ENCODE measurements at regions not wholly inside any gene's neighbourhood (a gene's known extent, or its start where the extent isn't known, plus 50 kb on each side); places are given as distances from the start of the nearest gene placed in this dataset.

DNA sequence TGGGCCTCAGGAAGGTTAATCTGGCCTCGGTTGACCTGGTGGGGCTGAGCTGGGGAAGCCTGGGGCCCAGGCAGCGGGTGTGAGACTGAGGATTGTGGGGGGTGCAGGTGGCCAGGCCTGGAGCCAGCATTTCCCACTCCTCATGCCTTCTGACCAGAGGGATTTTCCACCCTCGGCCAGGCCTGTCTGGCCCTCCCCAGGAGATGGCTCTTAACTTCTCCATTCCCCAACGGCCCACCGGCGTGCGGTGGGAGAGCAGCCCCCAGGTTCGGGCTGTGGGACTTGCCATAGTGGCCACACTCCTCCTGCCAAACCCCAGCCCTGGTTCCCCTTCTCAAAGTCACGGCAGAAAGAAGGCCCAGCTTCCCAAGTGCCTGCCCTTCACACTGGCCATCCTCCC lies 126.5 kb upstream of the RUNX3 start:
- no peak for DNase-seq (ENCODE audit: low read depth in 2 of 2)

DNA sequence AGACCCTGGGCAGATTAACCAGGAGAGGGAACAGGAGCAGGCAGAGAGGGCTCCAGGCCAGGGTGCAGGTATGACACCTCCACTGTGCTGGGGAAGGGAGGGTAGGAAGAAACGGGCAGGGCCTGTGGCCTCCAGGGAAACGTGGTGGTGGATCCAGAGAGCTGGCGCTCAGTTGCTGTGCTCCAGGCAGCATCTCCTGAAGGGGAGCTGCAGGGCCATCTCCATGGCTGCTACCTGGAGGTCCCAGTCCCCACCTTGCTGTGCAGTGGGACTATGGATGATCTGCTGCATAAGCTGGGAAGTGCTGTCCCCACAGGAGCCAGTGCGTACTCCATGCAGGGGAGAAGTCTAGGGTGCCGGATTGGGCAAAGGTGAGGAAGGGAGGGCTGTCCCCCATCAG lies 125.9 kb upstream of the RUNX3 start:
- DNase-seq (ENCODE audit: low read depth in 2 of 2), result no peak

DNA sequence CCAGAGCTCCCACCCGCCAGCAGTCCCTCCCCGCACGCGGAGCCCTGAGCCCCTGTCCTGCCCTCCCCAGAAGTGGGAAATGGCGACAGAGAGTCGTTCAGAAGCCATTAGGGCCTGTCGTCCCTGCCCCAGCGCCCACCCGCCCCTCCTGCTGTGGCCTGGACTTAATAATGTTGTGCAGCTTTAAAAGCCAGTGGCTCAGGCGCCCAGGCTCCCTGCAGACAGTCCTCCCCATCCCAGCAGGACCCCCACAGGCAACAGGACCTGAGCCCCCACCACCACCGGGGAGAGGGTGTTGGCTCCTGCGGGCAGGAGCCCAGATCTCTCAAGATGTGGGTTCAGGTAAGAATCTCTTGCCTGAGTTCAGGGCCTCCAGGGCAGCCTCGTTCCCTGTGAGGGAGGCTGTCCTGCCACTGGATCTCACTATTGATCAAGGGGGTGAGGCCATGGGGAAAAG lies 125.3 kb upstream of the RUNX3 start:
- no peak for DNase-seq (ENCODE audit: low read depth in 2 of 2)

DNA sequence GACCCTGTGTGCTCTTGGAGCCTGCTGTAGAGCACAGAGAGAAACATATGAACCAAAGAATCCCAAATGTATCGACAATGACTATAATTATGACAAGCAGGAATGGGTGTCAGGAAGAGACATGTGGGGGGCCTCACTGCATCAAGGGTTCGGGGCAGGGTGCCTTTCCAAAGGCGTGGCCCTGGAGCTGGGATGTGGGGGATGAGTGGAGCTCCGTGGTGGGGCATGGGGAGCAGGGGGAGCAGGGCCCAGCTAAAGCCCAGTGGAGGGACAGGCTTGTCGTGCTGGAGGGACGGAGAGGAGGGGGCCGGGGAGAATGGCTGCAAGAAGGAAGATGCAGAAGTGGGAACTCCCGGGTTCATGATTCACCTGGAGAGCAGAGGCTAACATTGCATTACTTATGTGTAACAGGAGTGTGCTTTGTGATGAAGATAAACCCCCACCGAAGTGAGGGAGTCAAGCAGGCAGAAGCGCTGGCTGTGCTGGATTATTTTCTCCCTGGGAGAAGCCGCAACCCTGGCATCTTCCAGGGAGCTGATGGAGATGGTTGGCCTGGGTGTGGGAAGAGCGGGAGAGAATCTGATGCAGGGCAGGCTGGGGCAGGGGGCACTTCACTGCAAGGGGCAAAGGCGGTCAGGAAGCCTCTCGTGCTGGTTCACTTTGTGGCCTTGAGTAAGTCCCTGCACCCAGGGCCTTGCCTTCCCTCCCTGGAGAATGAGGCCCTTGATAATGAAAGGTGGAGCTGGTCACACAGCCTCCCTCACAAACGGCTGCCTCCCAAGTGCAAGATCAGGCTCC lies 124.6 kb upstream of the RUNX3 start:
- DNase-seq (ENCODE audit: low read depth in 2 of 2), result no peak

DNA sequence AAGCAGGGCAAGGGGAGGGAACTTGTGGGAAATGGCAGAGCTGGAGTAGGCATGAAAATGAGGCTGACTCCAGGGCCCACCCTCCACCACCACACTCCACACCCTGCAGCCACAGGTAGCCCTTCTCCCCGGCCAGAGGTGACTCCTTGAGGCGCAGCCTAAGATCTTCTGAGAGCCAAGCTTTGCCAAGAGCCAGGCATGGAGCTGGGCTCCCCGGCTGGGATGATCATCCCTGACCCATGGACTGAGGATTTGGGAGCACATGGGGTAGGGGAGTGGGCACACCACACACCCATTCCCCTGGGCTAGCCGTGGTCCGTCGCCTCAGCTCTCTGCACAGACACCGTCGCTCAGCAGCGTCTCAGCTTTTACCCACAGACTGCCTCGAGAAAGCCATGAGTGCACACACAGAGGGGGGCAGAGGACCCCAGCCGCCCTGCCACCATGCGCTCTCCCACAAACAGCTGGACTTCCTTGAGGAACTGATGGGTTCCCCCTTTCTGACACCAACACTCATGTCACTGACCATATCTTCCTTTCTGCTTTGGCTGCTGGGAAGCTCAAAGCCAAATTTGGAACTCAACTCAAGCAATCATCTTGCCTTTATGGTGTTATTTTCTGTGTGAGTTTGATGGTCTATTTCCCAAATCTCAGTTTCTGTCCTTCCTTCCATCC lies 123.6 kb upstream of the RUNX3 start:
- DNase-seq (ENCODE audit: low read depth in 2 of 2), result no peak

DNA sequence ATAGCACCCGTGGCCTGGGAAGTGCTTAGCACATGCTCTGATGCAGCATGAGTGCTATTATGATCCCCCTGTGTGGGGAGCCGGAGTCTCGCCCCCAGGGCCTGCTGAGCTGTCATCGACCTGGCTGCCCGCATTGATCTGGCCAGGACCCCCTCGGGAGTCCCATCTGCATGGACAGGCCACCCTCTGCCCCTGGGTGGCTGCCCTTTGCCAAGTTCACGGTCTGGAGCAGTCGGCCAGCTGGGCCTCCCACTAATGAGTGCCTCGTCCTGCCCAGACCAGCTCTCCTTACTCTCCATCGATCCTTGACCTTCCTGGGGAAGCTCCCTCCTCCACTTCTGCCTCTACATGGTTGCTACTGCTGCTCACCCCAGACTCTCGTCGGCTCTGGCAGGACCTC lies 121.8 kb upstream of the RUNX3 start:
- DNase-seq (ENCODE audit: low read depth in 2 of 2), result no peak

DNA sequence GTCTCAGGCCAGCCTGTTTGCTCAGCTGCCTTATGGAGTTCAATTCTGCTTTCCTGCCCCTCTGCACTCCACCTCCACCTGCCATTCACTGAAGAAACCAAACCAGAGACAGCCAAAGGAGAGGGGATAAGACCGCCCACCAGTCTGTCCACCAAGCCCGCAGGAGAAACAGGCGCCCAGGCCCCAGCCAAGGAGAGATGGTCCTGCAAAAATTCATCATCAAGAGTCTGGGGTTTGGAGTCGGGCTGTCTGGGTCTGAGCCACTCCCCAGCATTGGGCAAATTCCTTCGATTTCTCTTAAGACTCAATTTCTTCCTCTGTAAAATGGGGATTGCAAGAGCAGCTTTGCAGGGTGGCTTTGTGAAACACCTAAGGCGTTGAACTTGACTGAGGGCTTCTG lies 121.4 kb upstream of the RUNX3 start:
- DNase-seq (ENCODE audit: low read depth in 2 of 2), result no peak

DNA sequence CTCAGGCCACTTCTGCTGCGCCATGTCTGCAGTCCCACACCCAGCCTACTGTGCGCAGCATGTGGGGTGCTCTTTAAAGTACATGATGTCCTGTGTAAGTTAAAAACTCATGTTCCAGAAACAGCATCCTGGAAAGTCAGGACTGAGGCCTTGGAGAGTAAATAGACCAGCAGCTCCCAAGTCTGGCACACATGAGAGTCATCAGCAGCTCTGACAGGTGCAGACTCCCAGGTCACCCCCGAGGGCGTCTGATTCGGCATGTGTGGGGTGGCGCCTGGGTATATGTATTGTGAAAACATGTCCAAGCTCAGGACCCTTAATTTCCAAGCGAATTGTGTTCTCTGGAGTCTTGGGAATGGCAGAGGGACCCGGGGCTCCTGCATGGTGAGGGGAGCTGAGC lies 120.1 kb upstream of the RUNX3 start:
- DNase-seq (ENCODE audit: low read depth in 2 of 2), result no peak

DNA sequence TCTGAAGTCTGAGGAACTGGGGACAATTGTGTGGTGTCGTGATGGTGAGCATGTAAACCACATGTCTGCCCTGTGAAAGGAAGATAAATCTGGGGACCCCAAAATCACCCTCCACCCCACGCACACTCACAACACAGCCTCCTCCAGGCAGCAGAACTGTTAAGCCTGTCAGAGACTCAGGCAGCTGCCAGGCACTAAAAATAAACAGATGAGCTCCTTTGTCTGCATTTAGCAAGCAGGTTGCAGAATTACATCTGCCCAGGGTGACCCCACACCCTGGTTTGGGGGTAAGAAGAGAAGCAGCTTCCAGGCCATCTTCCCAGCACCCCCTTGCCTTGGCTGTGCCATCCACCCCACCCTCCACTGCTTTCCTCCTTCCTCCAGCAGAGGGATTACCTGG lies 119.1 kb upstream of the RUNX3 start:
- no peak for DNase-seq (ENCODE audit: low read depth in 2 of 2)

DNA sequence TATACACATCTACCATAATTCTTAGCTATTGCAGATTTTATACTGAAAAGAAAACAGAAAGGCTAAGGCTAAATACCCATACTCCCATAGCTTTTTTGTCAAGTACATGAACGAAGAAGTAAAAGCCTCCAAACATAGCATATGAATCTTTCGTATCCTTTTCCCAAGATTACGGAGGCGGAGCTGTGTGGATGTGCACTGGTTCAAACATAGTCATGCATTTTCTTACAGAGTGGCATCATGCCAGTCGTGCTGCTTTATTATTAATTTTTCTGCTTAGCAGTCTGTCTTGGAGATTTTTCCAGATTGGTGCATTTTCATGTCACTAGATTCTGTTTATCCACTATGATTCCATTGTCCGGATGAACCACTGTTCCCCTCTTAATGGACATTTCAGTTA lies 118.7 kb upstream of the RUNX3 start:
- DNase-seq (ENCODE audit: low read depth in 2 of 2), result no peak

DNA sequence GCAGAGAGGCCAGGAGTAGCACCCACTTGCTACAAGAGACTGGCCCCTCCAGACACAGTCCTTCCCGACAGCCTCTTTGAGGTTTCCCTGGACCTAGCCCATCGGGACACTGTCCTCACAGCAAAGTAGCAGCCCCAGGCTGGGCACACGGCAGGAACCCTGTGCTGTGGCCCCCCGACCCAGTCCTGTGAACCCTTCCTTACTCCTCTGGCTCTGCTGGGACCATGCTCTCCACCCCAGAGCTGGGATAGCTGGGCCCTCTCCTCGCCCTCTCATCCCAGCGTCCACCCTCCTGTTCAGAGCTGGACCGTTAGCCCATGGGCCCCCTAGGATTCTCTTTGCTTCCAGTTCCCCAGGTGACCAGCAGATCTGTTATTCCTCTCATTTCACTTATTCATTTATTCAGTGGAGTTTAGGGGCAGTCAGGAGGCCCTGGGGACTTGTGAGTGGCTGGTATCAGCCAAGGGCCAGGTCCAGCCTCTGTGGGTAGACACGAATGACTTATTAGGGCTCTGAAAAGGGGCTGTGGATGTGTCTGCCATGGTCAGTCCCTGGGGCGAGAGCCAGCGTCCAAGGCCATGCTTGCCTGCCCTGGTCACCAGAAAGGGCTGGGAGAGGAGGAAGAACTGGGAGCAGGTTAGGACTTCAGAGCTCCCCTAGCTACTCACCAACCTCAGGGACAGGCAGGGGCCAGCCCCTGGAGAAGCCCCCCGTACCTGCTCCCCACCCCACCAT lies 117.6 kb upstream of the RUNX3 start:
- DNase-seq (ENCODE audit: low read depth in 2 of 2), result no peak

DNA sequence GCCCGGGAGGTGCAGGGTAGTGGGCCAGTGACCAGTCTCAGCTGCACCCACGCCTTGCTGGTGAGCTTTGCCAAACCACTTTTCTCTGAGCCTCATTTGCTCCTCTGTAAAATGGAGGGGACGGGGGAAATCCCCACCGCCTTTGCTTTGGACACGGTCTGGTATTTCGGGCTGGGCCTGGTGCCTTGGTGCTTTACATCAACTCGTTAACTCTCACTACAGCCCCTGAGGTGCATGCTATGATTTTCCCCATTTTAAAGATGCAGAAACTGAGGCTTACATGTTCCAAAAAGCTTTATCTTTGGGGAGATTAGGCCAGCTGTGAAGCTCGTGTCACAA lies 116.1 kb upstream of the RUNX3 start:
- no peak for DNase-seq (ENCODE audit: low read depth in 2 of 2)

DNA sequence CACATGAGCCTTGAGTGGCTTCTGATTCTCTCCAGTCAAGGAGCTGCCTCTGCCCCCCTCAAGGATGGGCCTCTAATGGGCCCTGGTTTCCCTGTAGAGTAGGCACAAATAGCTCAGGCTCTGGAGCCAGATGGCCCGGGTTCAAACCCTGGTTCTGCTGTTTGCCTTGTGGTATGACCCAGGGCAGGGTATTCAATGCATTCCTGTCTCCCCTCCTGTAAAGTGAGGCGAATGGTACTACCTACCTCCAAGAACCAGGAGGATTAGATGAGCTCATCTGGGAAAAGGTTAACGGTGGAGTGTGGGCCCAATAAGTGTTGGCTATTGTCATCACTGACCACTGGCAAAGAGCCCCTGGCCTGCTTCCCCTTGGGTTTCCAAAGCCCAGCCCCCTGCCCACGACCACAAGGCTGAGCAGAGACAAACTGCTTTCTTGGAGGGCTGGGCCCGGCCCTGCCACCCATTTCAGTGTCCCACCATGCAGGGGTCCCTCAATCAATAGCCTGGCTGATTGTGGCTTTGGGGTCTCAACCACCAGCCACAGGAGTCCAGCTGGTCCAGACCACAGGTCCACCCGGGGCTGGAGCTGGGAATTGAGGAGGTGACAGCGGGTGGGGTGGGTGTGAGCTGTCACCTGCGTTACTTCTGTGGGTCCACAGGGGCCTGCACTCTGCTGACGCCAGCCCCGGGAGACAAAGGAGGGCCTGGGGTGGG lies 115.6 kb upstream of the RUNX3 start:
- DNase-seq (ENCODE audit: low read depth in 2 of 2), result no peak

DNA sequence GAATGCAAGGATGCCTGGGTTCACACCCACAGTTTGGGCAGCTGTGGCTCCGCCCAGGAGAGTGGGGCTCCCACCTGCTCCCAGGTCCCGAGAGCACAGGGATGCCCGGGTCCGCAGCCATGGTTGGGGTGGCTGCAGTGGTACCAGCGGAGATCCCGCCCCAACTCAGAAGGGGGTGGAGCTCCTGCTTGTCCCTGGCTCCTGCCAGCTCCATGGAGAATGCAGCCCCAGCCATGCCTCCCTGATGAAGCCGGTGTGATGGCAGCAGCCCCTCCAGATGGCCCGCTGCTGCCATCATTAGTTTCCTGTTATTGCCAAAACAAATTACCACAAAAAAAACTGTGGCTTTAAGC lies 113.1 kb upstream of the RUNX3 start:
- DNase-seq (ENCODE audit: low read depth in 2 of 2), result no peak

DNA sequence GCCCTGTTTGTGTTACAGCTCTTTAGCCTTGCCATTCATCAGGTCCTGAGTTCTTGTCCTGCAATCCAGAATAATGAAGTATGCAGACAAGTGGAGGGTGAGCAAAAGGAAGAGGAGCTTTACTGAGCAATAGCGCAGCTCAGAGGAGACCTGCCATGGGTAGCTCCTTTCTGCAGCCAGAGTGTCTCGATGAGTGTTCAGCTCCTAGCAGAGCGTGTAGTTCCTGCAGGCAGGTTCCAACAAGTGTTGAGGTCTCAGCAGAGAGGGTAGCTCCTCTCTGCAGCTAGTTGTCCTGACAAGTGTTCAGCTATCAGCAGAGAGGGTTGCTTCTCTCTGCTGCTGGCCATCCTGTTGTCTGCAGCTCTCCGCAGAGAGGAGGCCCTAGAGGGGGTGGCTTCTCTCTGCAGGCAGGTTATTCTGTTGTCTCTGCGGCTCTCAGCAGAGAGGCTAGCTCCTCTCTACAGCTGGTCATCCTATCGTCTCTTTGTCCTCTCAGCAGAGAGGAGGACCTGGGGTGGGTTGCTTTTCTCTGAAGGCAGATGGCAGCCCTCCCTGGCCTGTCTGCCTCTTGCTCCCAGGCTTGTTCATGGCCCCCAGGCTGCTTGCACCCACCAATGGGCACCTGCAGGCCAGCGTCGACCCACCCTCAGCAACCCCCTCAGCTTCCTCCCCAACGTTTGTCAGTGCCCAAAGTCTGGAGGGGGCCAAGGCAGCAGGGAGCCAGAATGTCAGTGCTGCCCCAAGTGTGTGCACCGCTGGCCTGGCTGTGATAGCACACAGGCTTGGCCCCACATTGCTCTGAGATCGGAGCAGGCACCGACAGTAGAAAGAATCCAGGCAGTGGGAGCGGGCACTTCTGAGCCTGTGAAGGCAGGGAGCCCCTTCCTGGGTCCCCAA lies 112.5 kb upstream of the RUNX3 start:
- DNase-seq (ENCODE audit: low read depth in 2 of 2), result no peak

DNA sequence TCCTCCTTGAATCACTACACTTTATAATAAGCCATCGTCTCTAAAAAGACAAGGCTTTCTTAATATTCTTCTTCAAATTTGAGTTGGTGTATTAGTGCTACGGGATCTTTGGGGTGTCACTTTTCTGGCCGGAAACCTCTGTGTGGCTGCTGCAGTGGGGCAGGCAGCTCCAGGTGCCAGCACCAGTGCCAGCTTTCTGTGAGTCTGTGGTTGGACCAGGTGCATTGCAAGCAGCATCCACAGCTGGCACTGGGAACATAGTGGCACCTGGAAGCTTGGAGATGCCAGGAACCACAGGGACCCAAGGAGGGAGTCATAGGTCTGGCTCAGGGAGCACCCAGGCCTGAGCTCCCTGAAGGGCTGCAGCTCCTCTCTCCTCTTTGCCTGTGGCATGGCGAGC lies 111.8 kb upstream of the RUNX3 start:
- no peak for DNase-seq (ENCODE audit: low read depth in 2 of 2)

DNA sequence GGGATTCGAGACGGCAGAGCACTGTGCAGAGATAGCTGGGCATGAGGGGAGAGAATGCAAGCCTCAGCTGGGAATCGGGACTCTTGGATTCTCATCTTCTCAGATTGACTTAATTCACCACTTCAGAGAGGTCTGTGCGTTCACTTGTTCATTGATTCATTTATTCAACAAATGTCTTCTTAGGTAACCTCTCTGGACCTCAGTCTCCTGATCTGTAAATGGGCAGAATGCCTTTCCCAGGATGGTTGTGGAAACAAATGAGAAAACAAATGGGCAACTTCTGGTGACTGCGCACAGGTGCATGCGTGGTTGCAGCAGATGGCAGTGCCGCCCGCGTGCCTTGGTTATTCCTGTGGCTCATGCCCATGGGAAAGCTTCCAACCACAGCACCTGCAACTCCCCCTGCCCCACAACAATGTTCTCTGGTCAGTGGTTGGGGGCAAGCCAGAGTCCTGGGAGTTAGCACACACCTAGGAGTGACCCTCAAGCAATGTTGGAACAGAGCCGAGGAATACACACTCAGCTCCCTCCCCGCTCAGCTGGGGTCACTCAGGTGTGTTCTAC lies 110.1 kb upstream of the RUNX3 start:
- no peak for DNase-seq (ENCODE audit: low read depth in 2 of 2)

DNA sequence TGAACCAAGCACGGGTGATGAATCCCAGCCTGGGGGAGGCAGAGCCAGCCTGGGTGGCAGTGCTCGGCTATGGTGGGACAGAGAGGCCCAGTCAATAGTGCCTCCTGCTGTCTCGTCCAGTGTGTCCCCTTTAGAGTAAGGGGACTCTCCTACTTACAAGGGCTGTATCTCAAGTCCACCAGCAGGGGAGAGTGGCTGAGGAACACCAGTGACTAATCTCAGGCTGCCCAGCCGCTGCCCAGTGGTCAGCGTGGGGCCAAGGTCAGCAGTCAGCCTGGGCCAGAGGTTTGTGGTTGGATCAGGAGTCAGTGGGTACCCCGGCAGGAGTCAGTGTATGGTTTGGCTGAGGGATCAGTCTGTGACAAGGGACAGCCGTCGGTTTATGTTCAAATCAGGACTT lies 109.2 kb upstream of the RUNX3 start:
- no peak for DNase-seq (ENCODE audit: low read depth in 2 of 2)

DNA sequence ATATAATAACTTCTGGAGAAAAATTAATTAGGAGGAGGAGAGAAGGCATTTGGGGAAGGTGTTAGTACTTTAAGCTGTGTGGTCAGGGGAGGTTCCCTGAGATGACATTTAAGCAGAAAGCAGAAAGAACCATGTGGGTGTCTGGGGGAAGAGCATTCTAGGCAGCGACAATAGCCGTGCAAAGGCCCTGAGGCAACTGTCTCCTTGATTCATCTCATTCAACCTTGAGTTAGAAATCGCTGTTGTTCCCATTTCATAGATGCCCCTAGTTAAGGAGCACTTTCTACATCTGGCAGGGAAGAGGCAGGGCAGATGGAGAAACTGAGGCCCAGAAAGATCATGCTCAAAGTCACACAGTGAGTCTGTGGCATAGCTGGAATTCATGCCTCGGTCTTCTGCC lies 108.6 kb upstream of the RUNX3 start:
- no peak for DNase-seq (ENCODE audit: low read depth in 2 of 2)

DNA sequence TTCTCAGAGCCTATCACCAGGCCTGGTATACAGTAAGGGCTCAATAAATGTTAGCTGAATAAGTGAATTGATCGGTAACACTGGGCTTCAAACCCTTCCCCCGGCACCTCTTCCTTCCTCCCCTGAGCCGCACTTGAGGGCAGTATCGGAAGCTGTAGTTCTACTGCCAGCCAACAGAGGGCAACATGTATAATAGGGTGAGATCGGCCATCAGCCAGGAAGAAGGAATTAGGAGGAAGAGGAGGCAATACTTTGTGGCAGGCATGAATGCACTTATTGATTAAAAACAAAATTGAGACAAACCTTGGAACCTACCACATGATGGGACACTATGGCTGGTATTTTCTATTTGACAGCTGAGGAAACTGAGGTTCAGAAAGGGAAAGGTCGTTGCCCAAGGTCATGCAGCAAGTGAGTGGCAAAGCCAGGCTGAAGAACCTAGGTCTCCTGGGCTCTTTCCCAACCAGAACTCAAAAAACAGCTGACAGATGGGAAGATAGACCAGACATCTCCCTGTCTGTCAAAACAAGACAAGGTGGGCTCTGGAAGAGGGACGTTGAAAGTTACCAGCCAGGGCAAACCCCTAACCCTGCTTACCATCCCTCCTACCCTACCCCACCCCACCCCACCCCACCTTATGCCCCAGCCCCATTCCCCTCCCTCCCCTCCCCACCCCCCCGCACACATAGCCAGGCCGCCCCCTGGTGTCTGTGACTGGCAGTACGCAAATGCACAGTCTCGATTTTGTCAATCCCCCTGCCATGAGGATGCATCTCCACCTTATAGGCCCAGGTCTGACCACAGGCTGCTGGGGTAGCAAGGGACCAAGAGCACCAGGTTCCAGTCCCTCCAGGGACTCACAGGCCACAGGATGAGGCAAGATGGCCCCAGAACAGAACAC lies 107.3 kb upstream of the RUNX3 start:
- DNase-seq (ENCODE audit: low read depth in 2 of 2), result peak; percentile 52 to 62

Data from activated CD4-positive, alpha-beta T cell treated with anti-CD3 and anti-CD28 coated beads for 24 hours (primary cell).